Glutamatergic neuron (in vitro differentiated cells): ENCODE measurements at regions not wholly inside any gene's neighbourhood (a gene's known extent, or its start where the extent isn't known, plus 50 kb on each side); places are given as distances from the start of the nearest gene placed in this dataset.
A peak's percentile ranks its signal among the peaks of the same experiment; 100 is the strongest.

ENCODE experiments used
- DNase-seq: peaks from one replicate; pipeline ENCODE4 v3.0.0; 2022
- H3K27ac Mint-ChIP-seq: one replicate; pipeline ENCODE4 v1.8.0; 2020; ENCODE audit warnings: mild to moderate bottlenecking, mixed read lengths, inconsistent platforms; ENCODE audit not compliant: unreplicated experiment
- H3K27me3 Mint-ChIP-seq: one replicate; pipeline ENCODE4 v1.8.0; 2020; ENCODE audit warnings: mild to moderate bottlenecking, moderate library complexity, mixed read lengths, inconsistent platforms; ENCODE audit not compliant: unreplicated experiment
- H3K36me3 Mint-ChIP-seq: one replicate; pipeline ENCODE4 v1.8.0; 2020; ENCODE audit warnings: mild to moderate bottlenecking, mixed read lengths, inconsistent platforms; ENCODE audit not compliant: unreplicated experiment
- H3K4me1 Mint-ChIP-seq: one replicate; pipeline ENCODE4 v1.8.0; 2020; ENCODE audit warnings: mild to moderate bottlenecking, low read depth, mixed read lengths, inconsistent platforms; ENCODE audit not compliant: unreplicated experiment
- H3K4me3 Mint-ChIP-seq: one replicate; pipeline ENCODE4 v1.8.0; 2020; ENCODE audit warnings: mild to moderate bottlenecking, mixed read lengths, inconsistent platforms; ENCODE audit not compliant: unreplicated experiment
- H3K9me3 Mint-ChIP-seq: one replicate; pipeline ENCODE4 v1.8.0; 2020; ENCODE audit warnings: mild to moderate bottlenecking, moderate library complexity, mixed read lengths, inconsistent platforms; ENCODE audit not compliant: unreplicated experiment
- TF ChIP-seq, protein P1 (sequence below): fragments of 200-600 bp; sonication (generic); IDR thresholded peaks from one replicate; pipeline ENCODE4 v1.5.0; 2021; ENCODE audit not compliant: partially characterized antibody, unreplicated experiment

DNA sequence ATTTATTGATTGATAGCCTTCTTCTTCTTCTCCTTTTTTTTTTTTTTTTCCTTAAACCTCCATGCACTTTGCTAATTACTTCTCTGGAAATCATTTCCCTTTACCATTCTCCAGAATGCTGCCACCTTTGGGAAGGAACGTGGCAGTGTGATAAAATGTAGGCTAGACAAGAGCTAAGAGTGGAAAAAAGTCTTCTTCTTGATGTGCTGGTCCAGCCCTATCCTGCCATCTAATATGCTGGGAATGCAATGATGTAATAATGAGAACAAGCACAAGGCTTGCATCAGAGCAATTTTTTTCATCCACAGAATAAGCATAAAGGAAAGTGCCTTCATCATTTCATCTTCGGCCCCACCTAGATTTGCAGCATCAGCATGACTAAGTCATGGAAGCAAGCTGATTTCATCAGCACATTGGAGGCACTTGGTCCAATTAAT, 128.7 kb upstream of the ZFHX3 start:
- TF ChIP-seq, protein P1, sequence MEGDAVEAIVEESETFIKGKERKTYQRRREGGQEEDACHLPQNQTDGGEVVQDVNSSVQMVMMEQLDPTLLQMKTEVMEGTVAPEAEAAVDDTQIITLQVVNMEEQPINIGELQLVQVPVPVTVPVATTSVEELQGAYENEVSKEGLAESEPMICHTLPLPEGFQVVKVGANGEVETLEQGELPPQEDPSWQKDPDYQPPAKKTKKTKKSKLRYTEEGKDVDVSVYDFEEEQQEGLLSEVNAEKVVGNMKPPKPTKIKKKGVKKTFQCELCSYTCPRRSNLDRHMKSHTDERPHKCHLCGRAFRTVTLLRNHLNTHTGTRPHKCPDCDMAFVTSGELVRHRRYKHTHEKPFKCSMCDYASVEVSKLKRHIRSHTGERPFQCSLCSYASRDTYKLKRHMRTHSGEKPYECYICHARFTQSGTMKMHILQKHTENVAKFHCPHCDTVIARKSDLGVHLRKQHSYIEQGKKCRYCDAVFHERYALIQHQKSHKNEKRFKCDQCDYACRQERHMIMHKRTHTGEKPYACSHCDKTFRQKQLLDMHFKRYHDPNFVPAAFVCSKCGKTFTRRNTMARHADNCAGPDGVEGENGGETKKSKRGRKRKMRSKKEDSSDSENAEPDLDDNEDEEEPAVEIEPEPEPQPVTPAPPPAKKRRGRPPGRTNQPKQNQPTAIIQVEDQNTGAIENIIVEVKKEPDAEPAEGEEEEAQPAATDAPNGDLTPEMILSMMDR = no peak
- no peaks in the 10 kb centered on the region for H3K36me3 Mint-ChIP-seq
- no peak for DNase-seq
- no peak overlapping the region for H3K4me3 Mint-ChIP-seq
- H3K27ac Mint-ChIP-seq = no peak overlapping the region
- H3K4me1 Mint-ChIP-seq = peaks cover 8% of the 10 kb centered on the region
- peaks cover 2% of the 10 kb centered on the region for H3K9me3 Mint-ChIP-seq
- peaks cover 5% of the 10 kb centered on the region for H3K27me3 Mint-ChIP-seq

GRCh38 chr16:73172973-73173709, 125.2 kb upstream of the ZFHX3 start:
- peaks cover 6% of the 10 kb centered on the region for H3K27me3 Mint-ChIP-seq
- no peaks in the 10 kb centered on the region for H3K36me3 Mint-ChIP-seq
- TF ChIP-seq, protein P1 = peak; percentile 41
- no peak overlapping the region for H3K27ac Mint-ChIP-seq
- no peak overlapping the region for H3K4me3 Mint-ChIP-seq
- no peak for DNase-seq
- peaks cover 2% of the 10 kb centered on the region for H3K9me3 Mint-ChIP-seq
- H3K4me1 Mint-ChIP-seq = peaks cover 10% of the 10 kb centered on the region

- H3K4me1 Mint-ChIP-seq = peaks cover 10% of the 10 kb centered on the region
- no peak for DNase-seq
- H3K27me3 Mint-ChIP-seq = peaks cover 6% of the 10 kb centered on the region
- no peaks in the 10 kb centered on the region for H3K36me3 Mint-ChIP-seq
- H3K9me3 Mint-ChIP-seq = peaks cover 2% of the 10 kb centered on the region
- TF ChIP-seq, protein P1 = peak; percentile 64
- no peak overlapping the region for H3K4me3 Mint-ChIP-seq
- no peak overlapping the region for H3K27ac Mint-ChIP-seq
Measured at GRCh38 chr16:73172241-73172972, 124.5 kb upstream of the ZFHX3 start.

DNA sequence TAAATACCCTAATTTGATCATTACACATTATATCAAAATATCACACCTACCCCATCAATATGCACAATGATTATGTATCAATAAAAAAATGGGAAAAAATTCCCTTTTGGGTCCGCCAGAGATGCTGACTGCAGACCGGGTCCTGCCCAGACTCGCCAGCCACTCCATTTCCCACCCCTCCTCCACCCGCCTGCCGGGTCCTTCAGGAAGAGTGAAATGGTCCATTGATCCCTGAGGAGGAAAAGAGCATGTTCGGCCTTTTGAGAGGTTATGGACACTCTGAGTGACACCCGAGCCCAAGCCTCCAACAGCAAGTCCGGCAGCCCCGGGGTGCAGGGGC, 123.9 kb upstream of the ZFHX3 start:
- H3K27me3 Mint-ChIP-seq = peaks cover 6% of the 10 kb centered on the region
- H3K4me1 Mint-ChIP-seq = peaks cover 10% of the 10 kb centered on the region
- no peak for DNase-seq
- peaks cover 2% of the 10 kb centered on the region for H3K9me3 Mint-ChIP-seq
- H3K36me3 Mint-ChIP-seq = no peaks in the 10 kb centered on the region
- no peak overlapping the region for H3K4me3 Mint-ChIP-seq
- TF ChIP-seq, protein P1 = no peak
- H3K27ac Mint-ChIP-seq = peak overlapping the region; percentile 5

DNA sequence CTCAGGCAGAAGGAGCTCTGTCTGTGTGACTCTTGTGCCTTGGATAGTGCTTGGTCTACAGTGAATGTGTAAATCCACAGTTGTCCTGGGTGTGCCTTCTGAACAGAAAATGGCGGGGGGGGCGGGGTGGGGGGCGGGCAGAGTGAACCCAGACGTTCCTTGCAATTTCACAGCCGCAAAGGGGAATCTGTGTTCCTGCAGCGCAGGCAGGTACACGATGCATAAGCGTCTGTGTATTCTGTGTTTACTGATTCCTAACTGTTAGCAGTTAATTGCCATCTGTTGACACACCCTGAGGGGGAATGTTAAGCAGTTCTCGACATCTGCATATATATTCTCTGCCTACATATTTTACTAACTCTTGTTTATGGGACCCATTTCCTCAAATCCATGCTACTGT, 123.5 kb upstream of the ZFHX3 start:
- no peak overlapping the region for H3K27ac Mint-ChIP-seq
- DNase-seq = no peak
- TF ChIP-seq, protein P1 = no peak
- H3K36me3 Mint-ChIP-seq = no peaks in the 10 kb centered on the region
- no peak overlapping the region for H3K4me3 Mint-ChIP-seq
- peaks cover 2% of the 10 kb centered on the region for H3K9me3 Mint-ChIP-seq
- peaks cover 10% of the 10 kb centered on the region for H3K4me1 Mint-ChIP-seq
- peaks cover 6% of the 10 kb centered on the region for H3K27me3 Mint-ChIP-seq
